ENCODE measurements at regions not wholly inside any gene's neighbourhood (a gene's known extent, or its start where the extent isn't known, plus 50 kb on each side); places are given as distances from the start of the nearest gene placed in this dataset.

DNA sequence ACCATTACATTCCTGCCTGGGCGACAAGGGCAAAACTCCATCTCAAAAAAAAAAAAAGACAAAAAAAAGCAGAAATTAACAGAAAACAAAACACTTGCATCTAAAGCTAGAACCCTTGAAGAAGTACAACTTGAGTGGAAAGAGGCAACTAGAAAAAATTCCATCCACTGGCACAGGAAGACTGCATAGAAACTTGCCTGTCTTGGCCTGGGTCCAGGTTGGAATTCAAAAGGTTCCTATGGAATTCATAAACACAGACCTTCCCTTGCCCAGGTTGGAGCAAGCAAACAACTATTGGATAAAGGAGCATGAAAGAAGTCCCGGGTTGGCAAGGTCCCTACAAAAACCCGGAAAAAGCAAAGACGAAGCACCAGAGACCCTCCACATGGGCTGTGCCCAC is 69.8 kb downstream of the CCDC71L start:
- TF ChIP-seq, protein P1, sequence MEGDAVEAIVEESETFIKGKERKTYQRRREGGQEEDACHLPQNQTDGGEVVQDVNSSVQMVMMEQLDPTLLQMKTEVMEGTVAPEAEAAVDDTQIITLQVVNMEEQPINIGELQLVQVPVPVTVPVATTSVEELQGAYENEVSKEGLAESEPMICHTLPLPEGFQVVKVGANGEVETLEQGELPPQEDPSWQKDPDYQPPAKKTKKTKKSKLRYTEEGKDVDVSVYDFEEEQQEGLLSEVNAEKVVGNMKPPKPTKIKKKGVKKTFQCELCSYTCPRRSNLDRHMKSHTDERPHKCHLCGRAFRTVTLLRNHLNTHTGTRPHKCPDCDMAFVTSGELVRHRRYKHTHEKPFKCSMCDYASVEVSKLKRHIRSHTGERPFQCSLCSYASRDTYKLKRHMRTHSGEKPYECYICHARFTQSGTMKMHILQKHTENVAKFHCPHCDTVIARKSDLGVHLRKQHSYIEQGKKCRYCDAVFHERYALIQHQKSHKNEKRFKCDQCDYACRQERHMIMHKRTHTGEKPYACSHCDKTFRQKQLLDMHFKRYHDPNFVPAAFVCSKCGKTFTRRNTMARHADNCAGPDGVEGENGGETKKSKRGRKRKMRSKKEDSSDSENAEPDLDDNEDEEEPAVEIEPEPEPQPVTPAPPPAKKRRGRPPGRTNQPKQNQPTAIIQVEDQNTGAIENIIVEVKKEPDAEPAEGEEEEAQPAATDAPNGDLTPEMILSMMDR (IDR thresholded peaks at IDR 0.05), result no peak
- TF ChIP-seq POLR2A (IDR thresholded peaks at IDR 0.05) (no peak), POLR2AphosphoS5 (IDR thresholded peaks at IDR 0.05) (no peak)

Measured in breast epithelium (tissue), 3 donors.